Lung (tissue), 11 donors: ENCODE measurements at regions not wholly inside any gene's neighbourhood (a gene's known extent, or its start where the extent isn't known, plus 50 kb on each side); places are given as distances from the start of the nearest gene placed in this dataset.

Source experiments
- ATAC-seq: fragments of 200-7000 bp; cut with Tn5 transposase; one replicate; pipeline ENCODE4 v1.9.1; 2020; ENCODE audit warnings: moderate number of reproducible peaks; ENCODE audit not compliant: insufficient read depth, low FRiP score
- DNase-seq, 3 donors: peaks; one replicate each; pipeline ENCODE4 v3.0.0-alpha.2; 2013 to 2017
- H3K27ac ChIP-seq, 2 donors: one replicate each; pipeline ENCODE4 v1.5.1; 2013; ENCODE audit warnings: mild to moderate bottlenecking in 2 of 2, moderate library complexity in 2 of 2, control low read depth in 1 of 2, inconsistent platforms in 1 of 2, low read depth in 1 of 2, low read length in 1 of 2
- H3K27me3 ChIP-seq, 3 donors: one replicate each; pipeline ENCODE4 v1.5.1; 2013; ENCODE audit warnings: low read length in 2 of 3; ENCODE audit not compliant: control insufficient read depth in 3 of 3, insufficient read depth in 3 of 3
- H3K36me3 ChIP-seq, 4 donors: one replicate each; pipeline ENCODE4 v1.5.1; 2013; ENCODE audit warnings: low read length in 4 of 4, mild to moderate bottlenecking in 1 of 4, moderate library complexity in 1 of 4; ENCODE audit not compliant: control insufficient read depth in 4 of 4, insufficient read depth in 4 of 4
- H3K4me1 ChIP-seq, 5 donors: one replicate each; pipeline ENCODE4 v1.5.1; 2013; ENCODE audit warnings: low read length in 5 of 5, mild to moderate bottlenecking in 2 of 5, moderate library complexity in 1 of 5; ENCODE audit not compliant: control insufficient read depth in 5 of 5, insufficient read depth in 5 of 5
- H3K4me3 ChIP-seq: one replicate; pipeline ENCODE4 v1.5.1; 2013; ENCODE audit warnings: mild to moderate bottlenecking, control low read depth, moderate library complexity
- H3K9ac ChIP-seq, 2 donors: one replicate each; pipeline ENCODE4 v1.5.1; 2013; ENCODE audit warnings: low read length in 2 of 2, control low read depth in 1 of 2; ENCODE audit not compliant: insufficient read depth in 1 of 2
- H3K9me3 ChIP-seq, 4 donors: one replicate each; pipeline ENCODE4 v1.5.1; 2013; ENCODE audit warnings: low read length in 3 of 4, mild to moderate bottlenecking in 1 of 4, moderate library complexity in 1 of 4; ENCODE audit not compliant: control insufficient read depth in 4 of 4, insufficient read depth in 3 of 4
- WGBS, 2 donors: extraction: QIAGEN DNeasy Blood & Tissue Kit; methylation state at CpG; one replicate each; pipeline ENCODE4 v1.1.7; 2013; 5-methylcytosine and 5-hydroxymethylcytosine counted together
- TF ChIP-seq, protein P1 (sequence below): IDR thresholded peaks from 2 replicates; pipeline ENCODE4 v1.5.1; 2012; ENCODE audit warnings: mild to moderate bottlenecking; ENCODE audit errors: control extremely low read depth, extremely low read depth
- donor health status: control.
- donor health status: control.
- donor health status: Bipolar disorder and iron deficiency.
- donor health status: healthy.
- donor health status: DM: yes; HTN: yes; CAD: no.

DNA sequence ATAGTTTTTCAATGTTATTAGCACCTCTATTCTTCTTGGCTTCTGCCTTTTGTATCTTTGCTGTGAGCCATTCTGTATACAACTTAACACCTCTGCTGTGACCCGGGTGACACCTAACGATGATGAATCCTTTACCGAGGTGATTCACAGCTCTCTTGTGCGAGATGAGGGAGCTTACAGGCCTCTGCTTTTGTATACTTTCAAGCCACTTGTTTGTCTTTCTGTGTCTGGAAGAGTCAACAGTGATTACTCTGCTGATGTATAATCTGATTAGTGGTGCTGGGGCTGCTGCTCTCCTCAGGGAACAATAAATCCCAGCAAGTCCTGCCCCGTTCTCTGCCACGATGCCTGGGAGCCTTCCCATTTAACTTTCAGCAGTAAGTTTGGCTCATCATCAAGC lies 442.9 kb upstream of the SGCD start:
- no peak for DNase-seq
- H3K27ac ChIP-seq = no peak overlapping the region
- peaks cover 0 to 4% (median 0%) of the 10 kb centered on the region in 3 donors for H3K27me3 ChIP-seq
- H3K36me3 ChIP-seq = peaks cover 0 to 2% (median 0%) of the 10 kb centered on the region in 4 donors
- H3K4me1 ChIP-seq = no peaks in the 10 kb centered on the region
- WGBS, 2 donors = 12 to 19% methylated on average over 6 of the region's 6 CpGs
- no peaks in the 10 kb centered on the region for H3K9me3 ChIP-seq
- H3K4me3 ChIP-seq = no peak overlapping the region
- ATAC-seq = no peak
- no peak overlapping the region for H3K9ac ChIP-seq
- TF ChIP-seq, protein P1, sequence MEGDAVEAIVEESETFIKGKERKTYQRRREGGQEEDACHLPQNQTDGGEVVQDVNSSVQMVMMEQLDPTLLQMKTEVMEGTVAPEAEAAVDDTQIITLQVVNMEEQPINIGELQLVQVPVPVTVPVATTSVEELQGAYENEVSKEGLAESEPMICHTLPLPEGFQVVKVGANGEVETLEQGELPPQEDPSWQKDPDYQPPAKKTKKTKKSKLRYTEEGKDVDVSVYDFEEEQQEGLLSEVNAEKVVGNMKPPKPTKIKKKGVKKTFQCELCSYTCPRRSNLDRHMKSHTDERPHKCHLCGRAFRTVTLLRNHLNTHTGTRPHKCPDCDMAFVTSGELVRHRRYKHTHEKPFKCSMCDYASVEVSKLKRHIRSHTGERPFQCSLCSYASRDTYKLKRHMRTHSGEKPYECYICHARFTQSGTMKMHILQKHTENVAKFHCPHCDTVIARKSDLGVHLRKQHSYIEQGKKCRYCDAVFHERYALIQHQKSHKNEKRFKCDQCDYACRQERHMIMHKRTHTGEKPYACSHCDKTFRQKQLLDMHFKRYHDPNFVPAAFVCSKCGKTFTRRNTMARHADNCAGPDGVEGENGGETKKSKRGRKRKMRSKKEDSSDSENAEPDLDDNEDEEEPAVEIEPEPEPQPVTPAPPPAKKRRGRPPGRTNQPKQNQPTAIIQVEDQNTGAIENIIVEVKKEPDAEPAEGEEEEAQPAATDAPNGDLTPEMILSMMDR = no peak

DNA sequence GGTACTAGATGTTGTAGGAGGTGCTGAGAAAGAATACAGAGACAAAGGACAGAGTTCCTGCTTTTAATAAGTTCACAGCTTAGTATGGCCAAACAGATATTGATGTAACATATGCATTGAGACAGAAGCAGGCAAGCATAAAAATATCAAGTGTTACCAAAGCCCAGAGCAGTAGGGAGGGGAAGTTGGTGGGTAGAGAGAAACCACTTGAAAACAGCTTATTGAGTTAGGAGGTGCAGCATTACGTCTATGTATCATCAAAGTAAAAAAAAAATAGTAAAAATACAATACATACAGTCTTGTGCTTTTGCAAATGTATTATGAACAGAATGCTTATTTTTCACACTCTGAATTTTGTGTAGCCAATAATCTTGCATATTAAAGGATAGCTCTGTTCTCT lies 441.8 kb upstream of the SGCD start:
- TF ChIP-seq, protein P1 = no peak
- WGBS, 2 donors = 42 to 46% methylated on average over 1 of the region's 1 CpG
- Histone ChIP-seq H3K9ac (no peak overlapping the region), H3K9me3 (peaks cover 0 to 2% (median 0%) of the 10 kb centered on the region in 4 donors), H3K27me3 (peaks cover 0 to 4% (median 0%) of the 10 kb centered on the region in 3 donors), H3K4me3 (no peak overlapping the region), H3K36me3 (peaks cover 0 to 2% (median 0%) of the 10 kb centered on the region in 4 donors), H3K27ac (no peak overlapping the region), H3K4me1 (no peaks in the 10 kb centered on the region)
- DNase-seq = no peak
- ATAC-seq = no peak

DNA sequence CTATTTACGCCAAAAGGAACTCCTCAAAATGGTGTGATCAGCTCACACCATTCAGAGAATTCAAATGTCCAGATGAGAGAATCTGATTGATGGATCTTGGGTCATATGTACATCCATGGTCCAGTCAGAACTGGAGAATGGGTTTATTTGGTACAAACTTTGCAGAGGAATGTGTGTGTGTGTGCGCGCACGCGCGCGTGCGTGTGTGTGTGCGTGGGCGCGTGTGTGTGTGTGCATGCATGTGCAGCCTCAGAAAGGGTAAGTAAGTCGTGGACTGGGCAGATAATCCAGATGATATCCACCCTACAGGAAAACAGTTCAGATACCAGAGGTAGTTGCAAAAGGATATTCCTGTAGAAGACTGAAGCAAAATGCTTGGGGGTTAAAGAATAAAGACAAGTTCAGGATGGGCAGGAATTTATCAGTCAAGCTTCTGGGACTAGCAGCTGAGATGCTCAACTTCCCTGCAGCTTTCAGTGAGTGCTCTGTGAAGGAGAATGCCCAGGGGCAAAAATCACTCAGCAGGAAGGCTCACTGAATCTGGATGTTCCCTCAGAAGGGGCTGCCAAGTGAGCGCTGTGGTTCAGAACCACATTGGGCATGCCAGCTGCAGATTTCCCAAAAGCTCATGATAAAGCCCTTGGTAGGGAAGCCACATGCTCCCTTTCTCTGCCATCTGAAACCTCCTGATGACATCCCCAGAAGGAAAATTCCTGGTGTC lies 440.5 kb upstream of the SGCD start:
- peaks cover 0 to 2% (median 0%) of the 10 kb centered on the region in 4 donors for H3K9me3 ChIP-seq
- ATAC-seq (no peak), DNase-seq (no peak)
- H3K27me3 ChIP-seq = peaks cover 0 to 4% (median 0%) of the 10 kb centered on the region in 3 donors
- TF ChIP-seq, protein P1 = no peak
- WGBS, 2 donors = 85 to 87% methylated on average over 13 of the region's 13 CpGs
- no peak overlapping the region for H3K9ac ChIP-seq
- no peak overlapping the region for H3K4me3 ChIP-seq
- no peaks in the 10 kb centered on the region for H3K4me1 ChIP-seq
- peaks cover 0 to 2% (median 0%) of the 10 kb centered on the region in 4 donors for H3K36me3 ChIP-seq
- H3K27ac ChIP-seq = no peak overlapping the region
